OCI-LY3 (cell line): ENCODE measurements at regions not wholly inside any gene's neighbourhood (a gene's known extent, or its start where the extent isn't known, plus 50 kb on each side); places are given as distances from the start of the nearest gene placed in this dataset.

Source experiments
- H2AFZ ChIP-seq: fragments of 200-600, 300-600 bp; shearing (Covaris generic); 2 replicates; pipeline ENCODE4 v1.6.0; 2014; ENCODE audit warnings: antibody characterized with exemption, low read depth, low read length
- H3K27ac ChIP-seq: fragments of 200-600, 300-600 bp; sonication (generic); 2 replicates; pipeline ENCODE4 v1.5.1; 2014; ENCODE audit warnings: mild to moderate bottlenecking, low read length, moderate library complexity, mixed read lengths
- H3K27me3 ChIP-seq: fragments of 200-600, 300-600 bp; sonication (generic); 2 replicates; pipeline ENCODE4 v1.6.1; 2014; ENCODE audit warnings: low read depth, low read length, mixed read lengths
- H3K36me3 ChIP-seq: fragments of 200-600, 300-600 bp; sonication (generic); replicated peaks from 2 replicates; pipeline ENCODE3; 2014; ENCODE audit warnings: low read depth, low read length, mixed read lengths
- H3K4me1 ChIP-seq: fragments of 300-600, 200-600 bp; sonication (generic); 2 replicates; pipeline ENCODE4 v1.6.1; 2014; ENCODE audit warnings: low read length, mixed read lengths
- H3K4me2 ChIP-seq: fragments of 200-600, 300-600 bp; sonication (generic); 2 replicates; pipeline ENCODE4 v1.6.1; 2014; ENCODE audit warnings: low read length, mixed read lengths
- H3K4me3 ChIP-seq: fragments of 300-600, 200-600 bp; sonication (generic); 2 replicates; pipeline ENCODE4 v1.5.1; 2014; ENCODE audit warnings: antibody characterized with exemption, mild to moderate bottlenecking, low read length, moderate library complexity
- H3K79me2 ChIP-seq: fragments of 300-600, 200-600 bp; shearing (Covaris generic); 2 replicates; pipeline ENCODE4 v1.6.1; 2014; ENCODE audit warnings: mild to moderate bottlenecking, low read length, mixed read lengths
- H3K9ac ChIP-seq: fragments of 300-600, 200-600 bp; shearing (Covaris generic); 2 replicates; pipeline ENCODE4 v1.6.0; 2014; ENCODE audit warnings: mild to moderate bottlenecking, low read length, moderate library complexity
- H3K9me3 ChIP-seq: fragments of 200-600, 300-600 bp; shearing (Covaris generic); 2 replicates; pipeline ENCODE4 v1.6.1; 2014; ENCODE audit warnings: low read length, mixed read lengths; ENCODE audit not compliant: insufficient read depth
- H4K20me1 ChIP-seq: fragments of 200-600, 300-600 bp; sonication (generic); 2 replicates; pipeline ENCODE4 v1.6.1; 2016; ENCODE audit warnings: low read length, mixed read lengths; ENCODE audit not compliant: insufficient read depth
- CTCF ChIP-seq: fragments of 200-600, 300-600 bp; sonication (generic); IDR thresholded peaks from 2 replicates; pipeline ENCODE4 v1.5.1; 2014; ENCODE audit warnings: antibody characterized with exemption, low read length, low read depth
- EZH2phosphoT487 ChIP-seq: fragments of 200-600 bp; shearing (Covaris generic); IDR thresholded peaks from 2 replicates; pipeline ENCODE4 v1.6.1; 2018; ENCODE audit warnings: antibody characterized with exemption, mixed run types, low read depth

GRCh38 chr1:185674201-185674600 lies 60.0 kb upstream of the HMCN1 start:
- Histone ChIP-seq H3K4me3 (peak overlapping the region; percentile 51), H4K20me1 (no peaks in the 10 kb centered on the region), H3K4me2 (peak overlapping the region; percentile 76), H3K4me1 (peaks cover 65% of the 10 kb centered on the region), H3K79me2 (peaks cover 6% of the 10 kb centered on the region), H3K27ac (peak overlapping the region; percentile 55), H3K9ac (peak overlapping the region; percentile 50), H2AFZ (peak overlapping the region; percentile 48), H3K27me3 (no peaks in the 10 kb centered on the region), H3K9me3 (no peaks in the 10 kb centered on the region), H3K36me3 (no peaks in the 10 kb centered on the region)
- no peak for TF ChIP-seq CTCF
- TF ChIP-seq EZH2phosphoT487, result no peak

GRCh38 chr1:185672719-185673360 lies 61.4 kb upstream of the HMCN1 start:
- Histone ChIP-seq H3K4me2 (0 out of 2 replicates have a peak overlapping the region, but pooled peaks have one; percentile 1), H4K20me1 (no peaks in the 10 kb centered on the region), H3K4me1 (peaks cover 72% of the 10 kb centered on the region), H3K9ac (no peak overlapping the region), H3K36me3 (no peaks in the 10 kb centered on the region), H3K27ac (0 out of 2 replicates have a peak overlapping the region, but pooled peaks have one; percentile 4), H3K79me2 (peaks cover 6% of the 10 kb centered on the region), H3K9me3 (no peaks in the 10 kb centered on the region), H3K4me3 (no peak overlapping the region), H3K27me3 (no peaks in the 10 kb centered on the region), H2AFZ (peak overlapping the region; percentile 27)
- no peak for TF ChIP-seq CTCF
- no peak for TF ChIP-seq EZH2phosphoT487

GRCh38 chr1:185670187-185670627 lies 64.0 kb upstream of the HMCN1 start:
- Histone ChIP-seq H3K9ac (peak overlapping the region; percentile 69), H3K27me3 (no peaks in the 10 kb centered on the region), H4K20me1 (no peaks in the 10 kb centered on the region), H3K9me3 (no peaks in the 10 kb centered on the region), H3K79me2 (peaks cover 6% of the 10 kb centered on the region), H2AFZ (peak overlapping the region; percentile 94), H3K4me1 (peaks cover 85% of the 10 kb centered on the region), H3K4me2 (peak overlapping the region; percentile 81), H3K36me3 (no peaks in the 10 kb centered on the region), H3K4me3 (peak overlapping the region; percentile 58), H3K27ac (peak overlapping the region; percentile 78)
- TF ChIP-seq CTCF (peak; percentile 96), EZH2phosphoT487 (no peak)

GRCh38 chr1:185668013-185668412 lies 66.2 kb upstream of the HMCN1 start:
- Histone ChIP-seq H4K20me1 (no peaks in the 10 kb centered on the region), H3K4me1 (peaks cover 78% of the 10 kb centered on the region), H3K36me3 (no peaks in the 10 kb centered on the region), H3K27ac (no peak overlapping the region), H2AFZ (no peak overlapping the region), H3K4me2 (no peak overlapping the region), H3K9ac (no peak overlapping the region), H3K9me3 (no peaks in the 10 kb centered on the region), H3K4me3 (no peak overlapping the region), H3K27me3 (no peaks in the 10 kb centered on the region), H3K79me2 (peaks cover 4% of the 10 kb centered on the region)
- TF ChIP-seq EZH2phosphoT487 (no peak), CTCF (no peak)
